G401.6 (cell line): ENCODE measurements at regions not wholly inside any gene's neighbourhood (a gene's known extent, or its start where the extent isn't known, plus 50 kb on each side); places are given as distances from the start of the nearest gene placed in this dataset.

Source experiments
- FAIRE-seq: peaks from 2 replicates; lab custom pipeline; 2012; peaks lifted over from hg19 to GRCh38; lab: Jason Lieb, UNC

DNA sequence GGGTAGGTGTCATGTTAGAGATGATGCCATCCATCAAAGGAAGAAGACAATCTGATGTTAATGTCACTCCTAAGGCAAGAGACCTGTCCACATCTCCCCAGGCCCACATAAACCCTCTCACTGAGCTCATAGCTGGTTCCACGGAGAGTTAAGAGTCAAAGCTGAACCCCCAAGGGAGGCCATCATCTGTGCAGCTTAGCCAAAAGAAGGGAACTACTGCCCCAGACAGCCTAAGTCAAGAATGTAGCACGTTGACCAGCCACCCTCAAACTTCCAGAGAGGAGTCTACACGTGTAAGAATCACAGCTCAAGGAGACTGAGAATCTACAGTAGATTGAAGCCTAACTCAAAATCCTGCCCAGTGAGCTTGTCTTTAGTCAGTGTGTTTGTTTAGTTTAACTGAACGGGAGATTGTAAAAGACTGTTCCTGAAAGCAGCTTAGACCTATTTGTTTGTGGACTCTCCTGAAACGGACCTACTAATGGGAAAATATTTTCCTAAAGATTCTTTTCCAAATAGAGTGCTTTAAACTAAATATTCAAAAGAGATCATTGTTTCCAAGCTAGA lies 192.7 kb upstream of the NFE2L3 start:
- FAIRE-seq = no peak

DNA sequence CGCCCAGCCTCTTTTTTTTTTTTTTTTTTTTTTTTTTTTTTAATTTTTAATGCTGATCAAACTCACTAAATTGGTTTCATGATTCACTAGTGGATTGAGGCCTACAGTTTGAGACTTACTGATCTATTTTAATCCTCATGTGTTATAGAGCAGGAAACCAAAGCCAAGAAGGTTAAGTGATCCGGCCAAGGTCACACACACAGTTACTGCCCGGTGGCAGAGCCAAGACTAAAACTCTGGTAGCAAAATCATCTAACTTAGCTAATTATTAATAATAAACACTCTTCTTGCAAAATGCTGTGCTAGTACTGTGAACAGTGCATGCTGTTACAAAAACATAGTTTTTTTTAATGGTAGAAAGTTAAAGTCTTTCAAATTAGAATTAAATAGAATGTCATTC lies 188.3 kb upstream of the NFE2L3 start:
- FAIRE-seq = no peak

DNA sequence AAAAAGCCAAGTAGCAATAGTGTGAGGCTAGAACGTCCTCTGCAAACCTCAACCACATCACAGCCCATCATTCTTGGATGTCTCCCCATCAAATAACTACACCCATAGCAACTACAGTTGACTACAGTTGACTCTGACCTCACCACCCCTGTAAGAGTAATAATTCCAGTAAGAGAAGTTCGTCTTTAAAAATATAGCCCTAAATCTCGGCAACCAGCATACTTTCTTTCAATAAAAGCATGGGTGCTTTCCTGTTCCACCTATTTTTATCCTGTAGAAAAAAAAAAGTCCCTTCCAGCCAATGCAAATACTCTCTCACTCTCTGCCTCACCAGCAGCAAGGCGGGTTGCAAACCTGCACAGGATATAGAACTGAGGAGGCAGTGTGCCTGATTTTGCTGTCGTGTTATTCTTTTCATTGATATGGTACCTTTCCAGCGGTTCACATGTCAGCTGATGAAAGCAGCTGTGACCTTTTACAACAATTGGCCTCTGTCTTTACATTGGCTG lies 187.5 kb upstream of the NFE2L3 start:
- no peak for FAIRE-seq

- FAIRE-seq = no peak
Measured at GRCh38 chr7:25965405-25966123, 186.4 kb upstream of the NFE2L3 start.

- FAIRE-seq = no peak
Measured at GRCh38 chr7:25966469-25966868, 185.5 kb upstream of the NFE2L3 start.

DNA sequence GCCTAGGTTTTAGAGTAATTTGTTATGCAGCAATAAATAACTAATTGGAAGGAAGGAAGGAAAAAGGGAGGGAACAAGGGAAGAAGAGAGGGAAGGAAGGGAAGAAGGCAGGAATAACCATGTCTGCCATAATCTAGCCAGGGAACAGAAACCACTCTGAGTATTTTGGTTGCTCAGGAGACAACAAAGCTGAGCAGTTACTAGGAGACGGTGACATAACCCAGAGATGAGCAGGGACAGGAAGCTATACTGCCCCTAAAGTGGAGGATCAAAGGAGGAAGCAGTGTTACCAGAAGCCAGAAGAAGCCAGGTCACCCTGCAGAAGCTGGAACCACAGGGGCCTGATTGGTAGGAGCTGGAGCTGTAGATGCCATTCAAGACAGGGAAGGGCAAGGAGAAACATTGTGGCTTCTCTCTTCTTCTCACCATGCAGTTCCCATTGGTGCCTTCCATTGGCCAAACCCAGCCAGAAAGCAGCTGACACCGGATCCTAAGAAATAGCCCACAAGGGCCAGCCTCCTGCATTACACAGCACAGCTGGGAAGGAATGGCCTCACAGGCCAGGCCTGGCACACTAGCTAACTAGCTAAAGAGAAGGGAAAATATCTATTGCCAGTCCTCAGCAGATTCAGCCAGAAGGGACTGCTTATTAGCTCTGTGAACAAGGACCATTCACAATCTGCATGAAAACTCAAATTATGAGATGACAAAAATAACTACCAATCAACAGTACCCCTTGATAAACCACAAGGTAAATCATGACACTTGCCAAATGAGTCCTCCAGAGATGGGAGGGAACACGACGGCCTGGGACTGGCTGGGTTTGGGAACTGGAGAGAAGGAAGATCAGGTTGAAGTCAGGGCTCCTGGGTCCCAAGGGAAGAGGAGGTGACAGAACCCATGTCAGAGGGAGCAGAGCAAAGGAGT lies 184.5 kb upstream of the NFE2L3 start:
- no peak for FAIRE-seq

DNA sequence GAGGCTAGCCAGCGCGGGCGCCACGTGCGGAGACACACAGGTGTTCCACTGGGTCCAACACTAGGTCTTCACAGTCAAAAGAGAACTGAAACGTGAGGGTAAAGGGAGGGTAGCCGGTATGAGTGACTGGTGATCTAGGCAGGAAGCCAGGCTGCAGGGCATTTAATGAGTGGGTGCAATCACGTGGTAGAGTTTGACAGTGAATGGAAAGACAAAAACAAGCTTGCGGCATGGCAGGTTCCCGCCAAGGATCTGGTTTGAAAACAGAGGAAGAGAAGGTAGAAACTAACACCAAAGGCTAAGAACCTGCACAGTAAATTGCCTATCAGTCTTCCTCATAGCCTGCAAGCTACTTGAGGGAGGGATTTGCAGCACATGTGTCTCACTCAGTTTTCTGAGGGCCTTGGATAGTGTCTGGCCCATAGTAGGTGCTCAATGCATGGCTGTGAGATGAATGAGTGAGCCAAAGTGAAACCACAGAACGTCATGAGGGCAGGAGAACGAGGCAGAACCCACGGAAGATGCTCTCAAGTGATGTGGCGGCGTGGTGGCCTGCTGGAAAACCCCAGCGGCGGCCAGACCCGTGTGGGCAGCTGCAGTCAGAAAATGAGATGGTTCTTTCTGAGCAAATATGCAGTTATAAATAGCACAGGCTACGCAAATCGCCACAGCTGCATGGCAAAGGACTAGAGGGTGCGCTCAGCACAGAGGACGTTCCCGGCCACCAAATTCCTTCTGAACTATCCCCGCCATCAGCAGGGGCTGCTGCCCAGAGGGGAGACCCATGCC lies 183.6 kb upstream of the NFE2L3 start:
- no peak for FAIRE-seq

DNA sequence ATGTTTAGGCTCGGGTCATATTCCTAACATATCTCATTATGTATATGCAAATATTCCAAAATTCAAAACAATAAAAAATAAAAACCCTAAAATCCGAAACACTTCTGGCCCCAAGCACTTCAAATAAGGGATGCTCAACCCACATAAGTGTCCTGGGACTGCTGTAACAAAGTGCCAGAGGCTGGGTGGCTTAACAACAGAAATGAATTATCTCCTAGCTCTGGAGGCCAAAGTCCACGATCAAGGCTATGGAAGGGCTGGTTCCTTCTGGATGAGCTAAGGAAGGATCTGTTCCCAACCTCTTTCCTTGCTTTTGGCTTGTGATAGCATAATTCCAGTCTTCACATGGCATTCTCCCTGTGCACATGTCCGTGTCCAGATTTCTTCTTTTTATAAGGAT lies 181.6 kb upstream of the NFE2L3 start:
- no peak for FAIRE-seq

DNA sequence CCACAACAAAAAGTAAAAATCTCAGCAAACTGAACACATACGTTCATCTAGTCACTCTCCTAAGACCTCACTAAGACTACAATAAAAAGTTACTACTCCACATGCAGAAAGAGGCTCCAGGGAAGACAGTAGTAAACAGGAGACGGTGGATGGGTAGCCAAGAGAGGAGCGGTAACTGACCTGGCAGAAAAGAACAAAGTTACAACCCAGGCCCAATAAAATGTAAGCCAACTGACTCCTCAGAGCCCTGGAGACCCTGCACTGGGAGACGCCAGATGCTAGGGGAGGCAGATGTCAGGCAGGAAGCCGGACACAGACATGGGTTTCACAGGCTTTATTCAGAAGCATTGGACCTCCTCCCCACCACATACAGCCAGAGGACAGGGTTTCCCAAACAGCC lies 181.1 kb upstream of the NFE2L3 start:
- no peak for FAIRE-seq

DNA sequence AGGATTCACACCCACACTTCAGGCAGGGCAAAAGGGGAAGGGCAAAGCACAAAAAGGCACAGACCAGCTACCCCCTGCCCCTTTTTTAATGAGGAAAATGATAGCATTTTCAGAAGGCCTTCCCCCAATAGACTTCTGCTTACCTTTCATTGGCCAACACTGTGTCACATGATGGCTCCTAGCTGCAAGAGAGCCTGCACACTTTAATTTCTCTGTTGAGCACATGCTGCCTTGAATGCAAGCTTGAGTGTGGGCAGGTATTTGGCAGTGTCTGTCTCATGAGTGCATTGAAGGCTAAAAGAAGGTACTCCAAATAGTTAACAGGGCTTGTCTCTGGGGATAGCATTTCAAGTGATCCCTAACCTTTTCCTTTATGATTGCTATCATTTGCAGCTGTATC lies 175.4 kb upstream of the NFE2L3 start:
- no peak for FAIRE-seq

DNA sequence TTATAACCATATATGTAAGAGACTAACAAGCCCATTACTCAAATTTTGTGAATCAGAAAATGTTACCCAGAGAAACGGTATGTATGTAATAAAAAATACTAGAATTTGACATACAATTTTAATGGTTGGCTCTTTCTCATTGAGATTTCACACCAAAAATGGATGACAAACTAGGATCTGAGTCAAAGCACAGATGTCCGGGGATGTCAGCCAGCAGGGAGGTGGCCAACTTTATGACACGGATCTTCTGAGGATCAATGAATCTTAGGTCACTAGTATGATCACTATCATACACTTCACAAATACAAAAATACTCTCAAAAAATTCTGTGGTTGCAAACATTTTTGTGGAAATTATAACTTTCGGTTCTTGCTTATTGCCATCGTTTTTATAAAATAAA lies 173.5 kb upstream of the NFE2L3 start:
- FAIRE-seq = peak; percentile 33

DNA sequence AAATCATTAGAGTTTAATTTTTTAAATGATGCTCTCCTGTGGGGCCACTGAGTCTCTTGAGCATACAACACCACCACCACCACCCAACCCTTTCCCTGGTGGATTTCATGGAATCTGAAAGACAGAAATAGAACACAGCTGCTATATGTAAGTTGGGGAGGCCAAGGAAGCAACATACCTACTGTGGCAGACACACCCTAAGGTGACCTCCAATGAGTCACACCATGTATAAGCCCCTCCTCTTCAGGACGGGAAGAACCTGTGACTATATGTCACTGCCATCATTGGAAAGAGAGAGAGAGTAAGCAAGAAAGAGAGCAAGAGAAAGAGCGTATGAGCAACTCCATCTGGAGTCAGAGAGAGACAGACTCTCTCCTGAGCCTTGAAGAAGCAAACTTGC lies 172.4 kb upstream of the NFE2L3 start:
- FAIRE-seq = no peak

DNA sequence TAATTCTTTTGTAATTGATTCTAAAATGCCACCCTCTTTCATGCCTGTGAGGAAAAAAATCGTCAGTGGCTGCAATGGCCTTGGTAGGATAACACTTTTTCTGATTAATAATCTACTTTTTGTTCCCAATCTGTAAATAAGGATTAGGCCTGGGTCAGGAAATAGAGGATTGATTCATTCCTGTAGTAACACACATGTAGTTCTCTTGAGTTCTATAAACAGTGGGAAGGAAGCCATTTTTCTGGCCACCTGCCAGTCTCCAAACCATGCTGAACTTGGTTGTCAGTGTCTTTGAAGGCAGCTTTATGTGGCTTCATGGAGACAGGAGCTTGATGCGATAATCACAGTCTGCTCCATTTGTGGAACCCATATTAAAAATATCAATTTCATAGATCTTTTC lies 169.3 kb upstream of the NFE2L3 start:
- FAIRE-seq = no peak

- FAIRE-seq = no peak
Measured at GRCh38 chr7:25985196-25985595, 166.8 kb upstream of the NFE2L3 start.

- peak; percentile 19 for FAIRE-seq
Measured at GRCh38 chr7:25988640-25989039, 163.4 kb upstream of the NFE2L3 start.

DNA sequence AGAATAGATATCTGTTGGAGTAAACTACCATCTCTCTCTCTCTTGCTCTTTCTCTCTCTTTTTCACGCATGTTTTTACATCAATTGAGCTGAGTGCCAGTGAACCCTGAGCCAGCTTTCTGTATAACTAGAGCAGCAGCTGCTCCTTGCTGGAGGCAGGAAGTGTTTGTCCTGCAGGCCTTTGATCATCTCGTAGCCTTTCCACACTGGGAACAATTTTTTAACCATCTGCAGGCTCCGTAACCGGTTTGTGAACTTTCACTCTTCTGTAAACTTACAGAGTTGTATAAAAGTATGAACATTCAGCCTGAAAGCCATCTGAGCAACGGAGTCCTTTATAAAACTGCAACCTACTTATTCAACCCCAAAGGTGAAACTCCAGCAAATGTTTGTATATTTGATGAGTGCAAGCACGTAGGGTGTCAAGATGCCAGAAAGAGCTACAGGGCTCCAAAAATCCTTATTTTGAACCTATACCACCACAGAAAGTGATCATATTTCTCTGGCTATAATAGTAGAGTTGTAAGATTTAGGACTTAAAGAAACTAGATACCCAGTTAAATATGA lies 162.8 kb upstream of the NFE2L3 start:
- no peak for FAIRE-seq

DNA sequence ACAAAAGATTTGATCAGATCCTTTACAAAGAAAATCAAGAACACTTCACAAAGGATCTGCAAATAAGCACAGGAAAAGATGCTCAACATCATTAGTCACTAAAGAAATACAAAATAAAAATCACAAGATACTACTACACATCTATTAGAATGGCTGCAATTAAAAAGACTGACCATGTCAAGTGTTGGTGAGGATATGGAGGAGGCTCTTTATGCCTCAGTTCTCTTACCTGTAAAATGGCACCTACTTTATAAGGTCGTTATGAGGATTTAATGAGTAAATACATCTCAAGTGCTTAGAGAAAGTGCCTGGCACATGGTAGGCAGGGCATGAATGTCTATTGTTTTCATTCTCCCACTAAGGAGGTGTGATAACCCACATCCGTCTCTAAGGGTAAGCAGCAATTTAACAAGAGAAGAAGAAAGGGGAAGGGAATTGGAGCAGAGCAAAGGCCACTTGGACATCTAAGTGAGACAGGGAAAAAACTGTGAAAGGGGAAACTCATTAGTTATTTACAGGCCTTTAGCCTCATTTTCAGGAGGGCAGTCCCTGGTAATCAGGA lies 157.5 kb upstream of the NFE2L3 start:
- FAIRE-seq = no peak

- no peak for FAIRE-seq
Measured at GRCh38 chr7:25995216-25995615, 156.8 kb upstream of the NFE2L3 start.

DNA sequence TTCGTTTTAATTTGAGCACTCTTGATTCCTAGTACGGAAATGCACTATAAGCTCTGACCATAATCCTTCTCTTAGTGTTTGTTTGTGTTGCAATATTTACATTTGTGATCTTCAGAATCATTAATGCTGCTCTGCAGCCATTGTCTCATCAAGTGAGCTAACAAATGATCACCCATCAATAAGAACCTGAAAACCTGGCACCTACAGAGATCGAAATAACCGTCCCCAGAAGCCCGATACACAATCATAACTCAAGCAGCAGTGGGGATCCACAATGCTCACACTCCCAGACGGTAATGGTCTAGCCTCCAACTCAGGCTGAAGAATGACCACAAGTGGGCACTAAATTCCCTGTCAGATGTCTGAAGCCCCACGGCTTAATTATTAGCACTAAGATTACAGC lies 156.0 kb upstream of the NFE2L3 start:
- FAIRE-seq = no peak

- FAIRE-seq = no peak
Measured at GRCh38 chr7:25998499-25998898, 153.5 kb upstream of the NFE2L3 start.

DNA sequence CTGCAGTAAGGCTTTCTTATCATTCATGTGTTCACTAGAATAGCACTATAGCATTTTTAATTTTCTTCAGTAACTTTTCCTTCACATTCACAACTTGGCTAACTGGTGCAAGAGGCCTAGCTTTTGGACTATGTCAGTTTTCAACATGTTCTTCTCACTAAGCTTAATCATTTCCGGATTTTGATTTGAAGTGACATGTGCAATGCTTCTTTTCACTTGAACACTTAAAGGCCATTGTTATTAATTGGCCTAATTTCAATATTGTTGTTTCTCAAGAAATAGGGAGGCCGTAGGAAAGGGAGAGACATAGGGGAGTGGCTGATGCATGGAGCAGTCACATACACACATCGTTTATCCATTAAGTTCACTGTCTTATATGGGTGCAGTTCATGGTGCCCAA lies 151.2 kb upstream of the NFE2L3 start:
- FAIRE-seq = no peak
